ENCODE measurements at regions not wholly inside any gene's neighbourhood (a gene's known extent, or its start where the extent isn't known, plus 50 kb on each side); places are given as distances from the start of the nearest gene placed in this dataset.
A peak's percentile ranks its signal among the peaks of the same experiment; 100 is the strongest.
"Not testable (repeated sequence)": the region's sequence is repeated elsewhere in the genome, so short reads cannot be mapped to it uniquely, and the experiment has no call there.

- no peak overlapping the region for H3K27ac ChIP-seq
- WGBS, 3 donors: 49 to 62% (median 51%) methylated on average over 2 of the region's 2 CpGs
- no peaks in the 10 kb centered on the region for H3K9me3 ChIP-seq
- H3K36me3 ChIP-seq (ENCODE audit: insufficient read depth in 1 of 2, low read depth in 1 of 2): no peaks in the 10 kb centered on the region
- no peaks in the 10 kb centered on the region for H3K27me3 ChIP-seq (ENCODE audit: insufficient read depth in 3 of 3, low read length in 2 of 3)
- DNase-seq: no peak
- intact Hi-C loops (cut with DNase I): no loop called here
- no peak overlapping the region for H3K4me3 ChIP-seq
- no peak for TF ChIP-seq CTCF (IDR thresholded peaks at IDR 0.05)
- ATAC-seq: peak in 3 of 4 donors; percentile 33 to 71 (median 66)
- no peaks in the 10 kb centered on the region for H3K4me1 ChIP-seq
Measured at GRCh38 chr1:213457733-213458132, 406.7 kb downstream of the RPS6KC1 start.

GRCh38 chr1:213462374-213462773 lies 411.3 kb downstream of the RPS6KC1 start:
- H3K4me3 ChIP-seq; H3K36me3 ChIP-seq (ENCODE audit: insufficient read depth in 1 of 2, low read depth in 1 of 2); DNase-seq; ATAC-seq; intact Hi-C loops (cut with DNase I); H3K9me3 ChIP-seq; H3K4me1 ChIP-seq; H3K27ac ChIP-seq; H3K27me3 ChIP-seq (ENCODE audit: insufficient read depth in 3 of 3, low read length in 2 of 3): not testable (repeated sequence)
- 90 to 93% (median 91%) methylated on average over 3 of the region's 3 CpGs for WGBS, 3 donors

GRCh38 chr1:213464786-213465460 lies 413.9 kb downstream of the RPS6KC1 start:
- intact Hi-C loops (cut with DNase I): no loop called here
- no peak overlapping the region for H3K4me3 ChIP-seq
- ATAC-seq: no peak
- H3K36me3 ChIP-seq (ENCODE audit: insufficient read depth in 1 of 2, low read depth in 1 of 2): no peaks in the 10 kb centered on the region
- 76 to 80% (median 77%) methylated on average over 2 of the region's 2 CpGs for WGBS, 3 donors
- H3K27me3 ChIP-seq (ENCODE audit: insufficient read depth in 3 of 3, low read length in 2 of 3): no peaks in the 10 kb centered on the region
- no peaks in the 10 kb centered on the region for H3K9me3 ChIP-seq
- no peaks in the 10 kb centered on the region for H3K4me1 ChIP-seq
- H3K27ac ChIP-seq: no peak overlapping the region
- DNase-seq: no peak
- no peak for TF ChIP-seq CTCF (IDR thresholded peaks at IDR 0.05)

- intact Hi-C loops (cut with DNase I): no loop called here
- no peak for TF ChIP-seq CTCF (IDR thresholded peaks at IDR 0.05)
- no peak for ATAC-seq
Measured at GRCh38 chr1:213466541-213466940, 415.5 kb downstream of the RPS6KC1 start.

GRCh38 chr1:213474054-213474453 lies 423.0 kb downstream of the RPS6KC1 start:
- WGBS, 3 donors: 21 to 26% (median 24%) methylated on average over 7 of the region's 7 CpGs
- intact Hi-C loops (cut with DNase I): no loop called here
- no peaks in the 10 kb centered on the region for H3K4me1 ChIP-seq
- no peak overlapping the region for H3K27ac ChIP-seq
- TF ChIP-seq CTCF (IDR thresholded peaks at IDR 0.05): no peak
- ATAC-seq (peak in 3 of 4 donors; percentile 49 to 85 (median 68)), DNase-seq (peak in 1 of 2 donors; percentile 21)
- no peaks in the 10 kb centered on the region for H3K9me3 ChIP-seq
- H3K36me3 ChIP-seq (ENCODE audit: insufficient read depth in 1 of 2, low read depth in 1 of 2): no peaks in the 10 kb centered on the region
- no peak overlapping the region for H3K4me3 ChIP-seq
- H3K27me3 ChIP-seq (ENCODE audit: insufficient read depth in 3 of 3, low read length in 2 of 3): no peaks in the 10 kb centered on the region

More at GRCh38 chr1:213466541-213466940, 415.5 kb downstream of the RPS6KC1 start:
- Histone ChIP-seq H3K27ac (no peak overlapping the region), H3K4me1 (no peaks in the 10 kb centered on the region), H3K4me3 (no peak overlapping the region), H3K36me3 (ENCODE audit: insufficient read depth in 1 of 2, low read depth in 1 of 2) (no peaks in the 10 kb centered on the region), H3K27me3 (ENCODE audit: insufficient read depth in 3 of 3, low read length in 2 of 3) (no peaks in the 10 kb centered on the region), H3K9me3 (no peaks in the 10 kb centered on the region)
- no peak for DNase-seq

All from psoas muscle (tissue), 7 donors.